GM21528 (cell line): ENCODE measurements at regions not wholly inside any gene's neighbourhood (a gene's known extent, or its start where the extent isn't known, plus 50 kb on each side); places are given as distances from the start of the nearest gene placed in this dataset.

ENCODE experiments used
- ATAC-seq: cut with Tn5 transposase; IDR thresholded peaks from one replicate; pipeline ENCODE4 v1.9.1; 2021; ENCODE audit warnings: mild to moderate bottlenecking, moderate library complexity; ENCODE audit not compliant: unreplicated experiment, low FRiP score

DNA sequence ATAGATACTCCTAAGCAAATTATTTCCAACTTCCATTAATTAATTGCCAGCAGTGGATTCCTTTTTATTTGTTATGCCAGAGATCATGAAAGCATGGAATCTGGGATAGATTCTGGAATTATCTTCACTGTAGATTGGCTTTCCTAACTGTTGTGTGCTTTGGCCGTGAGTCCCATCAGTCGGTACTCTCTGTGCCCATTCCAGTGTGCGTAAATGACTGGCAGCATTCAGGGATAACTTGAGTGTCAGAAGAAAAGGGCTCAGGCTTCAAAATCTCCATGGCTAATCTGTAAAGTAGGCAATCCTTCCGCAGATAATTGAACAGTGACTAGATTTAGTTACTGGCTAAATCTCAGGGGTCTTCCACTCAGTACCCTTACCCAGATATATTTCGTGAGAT, 76.8 kb upstream of the TMEM164 start:
- no peak for ATAC-seq

DNA sequence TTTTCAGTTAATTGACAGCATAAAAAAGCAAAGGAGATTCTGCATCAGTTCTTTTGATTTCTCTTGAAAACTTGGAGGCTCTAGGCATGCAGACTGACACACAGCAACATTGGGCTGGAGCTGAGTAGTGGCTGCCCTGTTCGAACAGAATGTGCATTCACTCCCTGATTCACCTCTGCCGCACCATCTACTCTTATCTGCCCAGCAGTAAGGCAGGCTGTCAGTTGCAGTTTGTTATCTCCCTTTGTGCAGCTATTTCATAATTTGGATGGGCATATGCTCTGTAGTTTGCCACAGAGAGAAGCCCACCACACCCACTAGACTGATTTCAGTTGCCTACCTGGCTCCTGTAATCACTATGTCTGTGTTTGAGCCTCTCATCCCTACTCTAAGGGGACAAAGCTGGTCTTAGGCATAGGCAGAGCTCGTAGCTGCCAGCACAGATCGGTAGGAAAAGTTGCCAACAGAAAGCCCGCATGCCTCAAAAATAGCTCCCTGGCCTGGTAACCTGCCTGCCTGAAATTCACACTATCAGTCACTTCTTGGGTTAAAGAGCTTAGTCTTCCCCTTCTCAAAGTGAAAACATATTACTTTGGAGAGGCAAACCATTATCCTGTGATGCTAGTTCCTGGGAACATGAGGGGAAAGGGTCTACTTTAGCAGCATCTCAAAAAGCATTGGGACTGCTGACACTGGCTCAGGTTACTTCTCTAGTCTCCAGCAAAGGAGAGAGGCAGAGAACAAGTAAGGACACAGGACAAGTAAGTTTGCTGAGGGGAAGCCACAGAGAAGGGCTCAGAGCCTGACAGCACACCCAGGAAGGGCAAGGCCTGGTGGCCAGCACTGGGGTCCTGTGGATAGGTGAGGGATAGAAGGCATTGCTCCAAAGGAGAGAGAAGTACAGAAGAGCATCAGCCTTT, 75.9 kb upstream of the TMEM164 start:
- ATAC-seq: no peak

DNA sequence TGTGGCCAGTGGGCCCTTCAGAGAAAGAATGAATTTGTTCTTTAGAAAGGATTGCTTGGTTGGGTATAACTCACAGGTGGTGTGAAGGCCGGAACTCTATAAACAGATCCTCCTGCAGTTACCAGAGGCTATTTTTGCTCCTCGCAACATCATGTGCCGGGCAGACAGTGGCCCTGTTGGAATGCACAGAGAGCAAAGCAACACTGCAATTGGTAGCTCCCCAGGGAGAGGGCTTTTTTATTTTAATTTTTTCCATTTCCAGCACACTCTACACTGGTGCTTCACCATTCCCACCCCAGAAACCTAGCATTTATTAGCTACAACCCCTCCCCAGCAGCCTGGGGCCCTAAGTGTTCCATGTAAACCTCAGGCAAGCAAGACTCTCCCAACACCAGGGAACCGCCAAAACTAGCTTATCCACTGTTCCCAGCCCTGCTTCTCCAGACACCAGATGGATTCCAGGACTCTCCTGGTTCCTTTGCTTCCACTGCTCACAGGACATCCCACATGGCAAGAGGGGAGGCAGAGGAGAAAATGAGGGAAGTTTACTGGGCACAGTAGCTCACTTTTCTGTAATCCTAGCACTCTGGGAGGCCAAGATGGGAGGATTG, 75.1 kb upstream of the TMEM164 start:
- ATAC-seq: no peak

DNA sequence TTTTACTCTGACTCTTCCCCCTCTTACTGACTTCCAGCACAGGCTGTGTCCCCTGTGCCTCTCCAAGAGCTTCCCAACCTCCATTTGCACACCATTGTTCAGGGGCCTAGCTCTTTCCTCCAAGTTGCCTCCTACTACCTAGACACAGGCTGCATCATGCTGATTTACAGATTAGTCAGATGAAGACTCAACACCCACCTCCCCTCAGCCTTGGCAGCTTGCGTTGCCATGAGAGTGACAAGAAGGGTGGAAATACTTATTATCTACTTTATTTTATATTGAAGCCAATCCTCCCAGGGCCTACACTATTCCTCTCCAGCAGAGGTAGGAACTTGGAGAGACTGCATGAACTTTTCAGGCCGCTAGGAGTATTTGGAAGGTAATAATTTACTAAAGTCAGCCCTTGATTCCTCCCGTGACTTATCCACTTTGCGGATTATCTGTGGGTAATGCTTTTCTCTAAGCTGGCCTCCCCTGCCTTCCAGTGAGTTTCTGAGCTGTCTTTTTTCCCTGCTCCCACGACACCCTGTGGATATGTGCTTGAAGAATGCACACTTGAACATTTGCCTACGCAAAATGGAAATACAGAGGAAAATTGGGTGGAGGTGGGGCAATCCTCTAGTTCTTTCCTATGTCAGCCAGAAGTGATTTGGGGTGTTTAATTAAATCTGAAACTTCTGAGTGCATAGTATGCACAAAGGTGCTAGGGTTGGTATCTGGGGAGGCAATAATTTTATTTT, 74.1 kb upstream of the TMEM164 start:
- ATAC-seq: no peak

DNA sequence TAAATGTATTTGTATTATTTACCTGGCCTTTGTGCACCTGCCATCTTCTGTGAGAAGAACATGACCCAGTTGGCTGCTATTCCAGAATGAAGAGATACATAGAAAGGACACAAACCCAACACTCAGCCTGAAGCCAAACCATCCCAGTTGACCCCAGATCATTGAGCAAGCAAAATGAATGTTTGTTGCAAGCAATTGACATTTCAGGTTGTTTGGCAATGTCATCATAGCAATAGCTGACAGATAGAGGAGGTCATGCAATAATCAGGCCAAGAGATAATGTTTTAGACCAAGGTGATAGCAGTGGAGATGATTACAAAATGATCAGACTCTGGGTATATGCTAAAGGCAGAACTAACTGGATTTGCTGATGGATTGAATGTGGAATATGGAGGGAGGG, 71.2 kb upstream of the TMEM164 start:
- no peak for ATAC-seq

DNA sequence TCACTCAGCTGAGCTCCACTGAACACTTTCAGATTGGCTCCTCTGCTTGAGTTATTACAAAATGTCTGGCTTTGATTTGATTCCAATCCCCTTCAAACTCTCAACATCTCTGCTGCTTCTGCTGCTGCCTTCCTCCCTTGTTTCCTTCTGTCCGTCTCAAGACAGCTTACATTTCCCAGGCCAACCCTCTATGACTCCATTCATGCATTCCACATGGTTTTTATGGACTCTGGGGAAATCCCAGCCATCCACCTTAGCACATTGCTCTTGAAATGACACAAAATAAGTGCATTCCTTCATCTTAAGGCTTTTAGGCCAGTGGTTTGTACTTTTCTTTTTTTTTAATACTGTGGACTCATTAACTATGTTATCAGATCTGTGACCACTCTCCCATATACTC, 68.5 kb upstream of the TMEM164 start:
- ATAC-seq: no peak

DNA sequence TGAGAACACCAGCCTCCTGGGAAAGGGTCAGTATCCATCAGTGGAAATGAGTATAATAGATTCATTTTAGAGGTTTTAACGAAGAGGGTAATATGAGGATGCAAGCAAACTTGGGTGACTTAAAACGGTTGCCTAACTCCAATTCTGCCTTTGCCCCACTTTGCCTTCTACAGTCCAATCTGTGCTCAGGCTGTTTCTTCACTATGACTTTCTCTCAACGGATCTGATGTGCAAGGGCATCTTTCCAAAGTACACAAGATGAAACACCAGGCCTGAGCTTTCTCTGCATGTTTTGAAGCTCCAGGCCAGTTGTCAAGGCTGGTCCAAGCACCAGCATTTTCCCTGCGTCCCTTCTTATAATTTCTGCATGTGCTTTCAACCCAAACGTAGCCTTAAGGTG, 68.0 kb upstream of the TMEM164 start:
- ATAC-seq: no peak

DNA sequence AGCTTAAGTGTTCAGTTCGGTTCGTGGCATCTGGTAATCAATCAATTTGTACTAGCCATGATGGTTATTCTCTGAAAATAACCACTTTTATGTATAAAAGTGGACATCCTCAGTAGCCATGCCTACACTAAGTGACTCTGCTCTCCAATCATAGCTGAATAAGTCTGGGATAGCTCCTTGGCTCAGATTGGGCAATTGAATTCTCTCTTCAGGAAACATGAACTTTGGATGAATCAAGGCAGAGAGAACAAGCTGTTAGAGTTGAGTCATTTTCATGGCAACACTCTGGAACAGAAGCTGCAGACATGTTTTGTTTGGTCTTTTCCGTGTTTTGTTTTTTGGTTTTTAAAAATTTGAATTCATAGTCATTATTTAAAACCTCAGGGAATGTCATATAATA, 66.8 kb upstream of the TMEM164 start:
- no peak for ATAC-seq

DNA sequence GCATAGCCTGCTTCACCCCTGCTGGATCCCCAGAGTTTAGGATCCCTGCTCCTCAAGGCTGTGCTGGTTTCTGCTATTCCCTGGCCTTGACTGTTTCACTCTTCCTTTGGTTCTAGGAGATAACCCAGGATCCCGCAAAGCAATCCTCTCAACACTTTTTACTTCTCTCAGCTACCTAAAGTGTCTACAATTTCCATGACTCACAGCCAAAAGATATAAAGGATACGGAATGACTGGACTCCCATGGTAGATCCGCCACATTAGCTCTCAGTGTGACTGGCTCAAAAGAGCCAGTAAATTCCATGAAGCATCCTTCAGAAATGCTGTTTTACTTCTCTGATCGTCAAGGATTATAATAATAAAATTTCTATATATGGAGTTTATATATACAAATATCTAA, 66.3 kb upstream of the TMEM164 start:
- ATAC-seq: no peak

DNA sequence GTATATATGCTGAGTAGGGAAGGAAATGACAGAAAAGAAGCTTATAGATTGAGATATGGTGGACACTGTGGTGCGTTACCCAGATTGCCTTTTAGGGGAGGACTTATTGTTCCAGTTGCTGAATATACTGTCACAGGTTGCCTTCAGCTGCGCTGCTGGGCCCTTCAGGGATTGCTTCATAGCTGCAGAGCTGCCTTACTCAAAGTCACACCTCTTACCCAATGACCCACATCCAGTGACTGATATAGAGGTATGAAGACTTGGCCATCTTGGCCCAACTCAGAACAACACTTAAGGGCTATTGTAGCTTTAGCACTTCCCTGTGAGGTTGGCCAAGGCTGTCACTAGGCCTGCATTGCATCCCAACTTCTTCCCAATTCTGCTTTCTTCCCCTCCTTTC, 63.4 kb upstream of the TMEM164 start:
- no peak for ATAC-seq

DNA sequence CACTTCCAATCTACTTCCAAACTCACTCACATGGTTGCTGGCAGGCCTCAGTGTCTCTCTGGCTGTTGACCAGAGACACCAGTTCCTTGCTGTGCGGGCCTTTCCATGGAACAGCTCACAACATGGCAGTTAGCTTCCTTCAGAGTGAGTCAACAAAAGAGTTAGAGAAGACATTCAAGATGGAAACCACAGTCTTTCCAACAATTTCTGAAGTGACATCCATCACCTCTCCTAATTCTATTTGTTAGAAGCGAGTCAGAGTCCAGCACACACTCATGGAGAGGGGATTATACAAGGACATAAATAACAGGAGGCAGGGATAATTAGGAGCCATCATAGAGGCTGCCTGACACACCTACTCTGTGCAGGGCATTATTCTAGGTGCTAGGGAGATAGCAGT, 62.5 kb upstream of the TMEM164 start:
- no peak for ATAC-seq

DNA sequence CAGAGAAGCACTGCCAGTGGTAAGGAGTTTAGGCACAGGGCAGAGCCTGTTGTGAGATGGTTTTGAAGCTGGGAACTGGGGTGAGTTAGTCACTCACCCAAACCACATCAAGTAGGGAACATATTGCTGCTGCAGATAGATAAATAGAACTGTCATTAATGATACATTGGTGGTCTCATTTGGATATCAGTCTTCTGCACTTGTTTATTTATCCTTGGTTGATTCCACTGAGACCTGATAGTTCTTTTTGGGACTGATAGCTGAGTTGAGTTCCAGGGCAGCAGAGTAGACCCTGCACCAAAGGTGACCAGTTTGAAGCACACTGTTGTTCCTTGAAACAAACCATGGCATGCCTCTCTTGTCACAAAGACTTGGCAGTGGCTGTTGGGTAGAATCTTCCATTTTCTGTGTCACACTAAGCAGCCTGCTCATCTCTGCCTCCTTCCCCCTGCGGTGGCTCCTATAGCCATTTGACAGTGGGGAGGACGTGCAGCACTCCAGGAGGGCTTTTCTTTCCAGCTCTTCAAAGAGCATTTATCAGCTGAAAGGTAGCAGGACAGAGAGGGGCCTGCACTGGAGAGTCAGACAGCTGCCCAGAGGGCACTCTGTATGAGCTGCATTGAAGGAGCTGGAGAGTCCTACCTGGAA, 59.7 kb upstream of the TMEM164 start:
- no peak for ATAC-seq

DNA sequence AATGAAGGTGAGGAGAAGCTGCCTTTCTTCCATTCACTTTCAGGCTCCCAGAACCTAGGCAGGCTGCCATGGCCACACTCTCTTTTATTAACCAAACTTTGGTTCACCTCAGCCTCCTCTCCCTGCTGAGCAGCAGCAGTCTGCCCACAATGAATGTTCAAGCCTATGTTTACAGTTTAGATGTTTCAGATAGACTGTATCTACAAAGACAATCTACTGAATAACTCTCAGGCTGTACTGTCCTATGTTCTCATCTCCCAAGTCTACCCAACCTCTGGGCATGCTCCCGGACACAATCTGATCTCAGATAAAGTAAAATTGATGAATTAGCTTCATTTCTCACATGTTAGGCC, 59.2 kb upstream of the TMEM164 start:
- ATAC-seq: no peak

DNA sequence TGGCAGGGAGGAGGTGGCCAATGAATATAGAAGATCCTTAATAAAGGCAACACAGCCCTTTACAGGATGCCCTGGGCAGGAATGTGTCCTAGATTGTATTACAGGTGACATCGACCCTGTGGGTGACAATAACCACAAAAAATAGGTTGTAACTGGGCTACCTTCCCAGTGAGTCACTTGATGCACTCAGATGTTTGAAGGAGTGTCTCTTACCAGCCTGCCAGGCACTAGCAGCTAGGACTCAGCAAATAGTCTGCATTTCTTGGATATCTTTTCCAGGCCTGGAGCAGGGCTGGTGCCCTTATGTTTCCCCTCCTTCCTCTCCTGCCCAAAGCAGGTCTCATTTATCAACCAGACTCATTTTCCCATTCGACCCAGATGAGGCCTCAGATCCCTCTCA, 50.9 kb upstream of the TMEM164 start:
- ATAC-seq: no peak

DNA sequence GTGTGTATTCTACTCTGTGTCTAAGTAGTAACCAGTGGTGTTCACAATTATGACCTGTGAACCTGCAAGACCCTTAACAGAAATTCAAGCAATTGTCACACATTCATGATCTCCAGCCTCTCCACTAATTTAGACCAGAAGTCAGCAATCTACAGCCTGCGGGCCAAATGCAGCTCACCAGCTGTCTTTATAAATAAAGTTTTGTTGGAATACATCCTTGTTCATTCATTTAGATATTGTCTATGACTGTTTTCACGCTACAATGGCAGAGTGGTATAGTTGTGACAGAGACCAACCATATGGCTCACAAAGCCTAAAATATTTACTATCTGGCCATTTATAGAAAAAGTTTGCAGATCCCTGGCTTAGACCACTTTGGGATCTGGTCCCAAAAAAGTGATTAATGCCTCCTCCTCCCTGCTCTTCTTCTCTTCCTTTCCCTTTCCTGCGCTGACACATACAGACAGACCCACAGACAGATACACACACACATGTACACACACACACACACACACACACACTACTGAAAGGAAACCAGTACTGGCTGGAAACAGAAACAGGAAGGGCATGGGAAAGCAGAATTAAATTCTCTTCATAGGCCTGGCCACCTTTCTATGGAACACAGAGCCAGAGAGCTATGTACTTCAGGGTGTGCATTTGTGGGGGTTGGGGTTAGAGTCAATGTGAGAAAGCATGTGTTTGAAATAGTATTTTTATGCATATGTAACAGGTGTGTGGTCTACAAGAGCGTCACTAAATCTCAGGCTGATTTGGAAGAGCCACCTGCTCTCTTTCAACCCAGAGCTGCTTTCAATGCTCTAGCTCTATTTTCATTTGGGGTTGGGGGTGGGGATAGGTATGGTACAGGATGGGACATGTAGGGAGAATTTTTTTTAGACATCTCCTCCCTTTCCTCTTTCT, 49.7 kb upstream of the TMEM164 start:
- ATAC-seq: peak; percentile 85
